ENCODE measurements at regions not wholly inside any gene's neighbourhood (a gene's known extent, or its start where the extent isn't known, plus 50 kb on each side); places are given as distances from the start of the nearest gene placed in this dataset.

DNA sequence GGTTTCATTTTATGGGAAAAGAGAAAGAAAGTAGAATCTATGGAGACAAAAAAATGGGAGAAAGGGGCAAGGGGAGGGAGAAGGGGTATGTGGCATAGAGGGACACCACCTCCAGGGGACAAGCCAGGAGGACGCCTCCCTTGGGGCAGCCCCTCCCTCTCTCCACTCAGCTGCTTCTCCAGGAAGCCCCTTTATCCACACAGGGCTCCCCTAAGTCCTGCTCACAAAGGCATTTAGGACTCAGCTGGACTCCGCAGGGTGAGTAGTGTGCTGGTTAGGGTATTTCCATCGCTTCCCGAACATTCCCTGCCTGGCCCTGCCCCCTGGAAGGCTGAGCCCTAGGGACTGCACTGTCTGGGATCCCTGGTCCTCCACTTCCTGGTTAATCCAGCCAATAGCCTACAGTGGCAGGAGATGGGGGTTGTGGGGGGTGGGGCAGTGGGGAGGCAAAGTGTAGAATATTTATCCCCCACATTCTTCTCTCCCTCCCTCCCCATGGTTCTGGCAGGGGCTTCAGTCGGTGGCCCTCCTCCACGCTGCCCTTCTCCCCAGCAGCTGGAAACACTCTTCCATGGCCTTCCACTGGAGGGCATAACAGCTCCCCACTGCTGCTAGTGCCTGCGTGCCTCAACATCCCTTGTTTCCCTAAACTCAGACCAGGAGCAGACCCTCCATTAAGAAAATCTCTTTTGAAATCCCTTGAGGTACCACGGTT is 84.8 kb downstream of the SNX5 start (continued):
- TF ChIP-seq ZNF175 (tag by site-specific recombination; IDR thresholded peaks at IDR 0.05) (no peak), MZF1 (tag by site-specific recombination; IDR thresholded peaks at IDR 0.05; ENCODE audit: borderline replicate concordance) (no peak), RBAK (tag by site-specific recombination; IDR thresholded peaks at IDR 0.05) (no peak), ZNF654 (tag by site-specific recombination; IDR thresholded peaks at IDR 0.05; ENCODE audit: low read depth) (no peak)
- TF ChIP-seq, protein P1, sequence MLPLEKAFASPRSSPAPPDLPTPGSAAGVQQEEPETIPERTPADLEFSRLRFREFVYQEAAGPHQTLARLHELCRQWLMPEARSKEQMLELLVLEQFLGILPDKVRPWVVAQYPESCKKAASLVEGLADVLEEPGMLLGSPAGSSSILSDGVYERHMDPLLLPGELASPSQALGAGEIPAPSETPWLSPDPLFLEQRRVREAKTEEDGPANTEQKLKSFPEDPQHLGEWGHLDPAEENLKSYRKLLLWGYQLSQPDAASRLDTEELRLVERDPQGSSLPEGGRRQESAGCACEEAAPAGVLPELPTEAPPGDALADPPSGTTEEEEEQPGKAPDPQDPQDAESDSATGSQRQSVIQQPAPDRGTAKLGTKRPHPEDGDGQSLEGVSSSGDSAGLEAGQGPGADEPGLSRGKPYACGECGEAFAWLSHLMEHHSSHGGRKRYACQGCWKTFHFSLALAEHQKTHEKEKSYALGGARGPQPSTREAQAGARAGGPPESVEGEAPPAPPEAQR (tag by site-specific recombination; IDR thresholded peaks at IDR 0.05) = no peak
- TF ChIP-seq, protein P2, sequence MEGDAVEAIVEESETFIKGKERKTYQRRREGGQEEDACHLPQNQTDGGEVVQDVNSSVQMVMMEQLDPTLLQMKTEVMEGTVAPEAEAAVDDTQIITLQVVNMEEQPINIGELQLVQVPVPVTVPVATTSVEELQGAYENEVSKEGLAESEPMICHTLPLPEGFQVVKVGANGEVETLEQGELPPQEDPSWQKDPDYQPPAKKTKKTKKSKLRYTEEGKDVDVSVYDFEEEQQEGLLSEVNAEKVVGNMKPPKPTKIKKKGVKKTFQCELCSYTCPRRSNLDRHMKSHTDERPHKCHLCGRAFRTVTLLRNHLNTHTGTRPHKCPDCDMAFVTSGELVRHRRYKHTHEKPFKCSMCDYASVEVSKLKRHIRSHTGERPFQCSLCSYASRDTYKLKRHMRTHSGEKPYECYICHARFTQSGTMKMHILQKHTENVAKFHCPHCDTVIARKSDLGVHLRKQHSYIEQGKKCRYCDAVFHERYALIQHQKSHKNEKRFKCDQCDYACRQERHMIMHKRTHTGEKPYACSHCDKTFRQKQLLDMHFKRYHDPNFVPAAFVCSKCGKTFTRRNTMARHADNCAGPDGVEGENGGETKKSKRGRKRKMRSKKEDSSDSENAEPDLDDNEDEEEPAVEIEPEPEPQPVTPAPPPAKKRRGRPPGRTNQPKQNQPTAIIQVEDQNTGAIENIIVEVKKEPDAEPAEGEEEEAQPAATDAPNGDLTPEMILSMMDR (tag by site-specific recombination; IDR thresholded peaks at IDR 0.05) = no peak
- TF ChIP-seq, protein P3, sequence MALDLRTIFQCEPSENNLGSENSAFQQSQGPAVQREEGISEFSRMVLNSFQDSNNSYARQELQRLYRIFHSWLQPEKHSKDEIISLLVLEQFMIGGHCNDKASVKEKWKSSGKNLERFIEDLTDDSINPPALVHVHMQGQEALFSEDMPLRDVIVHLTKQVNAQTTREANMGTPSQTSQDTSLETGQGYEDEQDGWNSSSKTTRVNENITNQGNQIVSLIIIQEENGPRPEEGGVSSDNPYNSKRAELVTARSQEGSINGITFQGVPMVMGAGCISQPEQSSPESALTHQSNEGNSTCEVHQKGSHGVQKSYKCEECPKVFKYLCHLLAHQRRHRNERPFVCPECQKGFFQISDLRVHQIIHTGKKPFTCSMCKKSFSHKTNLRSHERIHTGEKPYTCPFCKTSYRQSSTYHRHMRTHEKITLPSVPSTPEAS (tag by site-specific recombination; IDR thresholded peaks at IDR 0.05) = no peak

DNA sequence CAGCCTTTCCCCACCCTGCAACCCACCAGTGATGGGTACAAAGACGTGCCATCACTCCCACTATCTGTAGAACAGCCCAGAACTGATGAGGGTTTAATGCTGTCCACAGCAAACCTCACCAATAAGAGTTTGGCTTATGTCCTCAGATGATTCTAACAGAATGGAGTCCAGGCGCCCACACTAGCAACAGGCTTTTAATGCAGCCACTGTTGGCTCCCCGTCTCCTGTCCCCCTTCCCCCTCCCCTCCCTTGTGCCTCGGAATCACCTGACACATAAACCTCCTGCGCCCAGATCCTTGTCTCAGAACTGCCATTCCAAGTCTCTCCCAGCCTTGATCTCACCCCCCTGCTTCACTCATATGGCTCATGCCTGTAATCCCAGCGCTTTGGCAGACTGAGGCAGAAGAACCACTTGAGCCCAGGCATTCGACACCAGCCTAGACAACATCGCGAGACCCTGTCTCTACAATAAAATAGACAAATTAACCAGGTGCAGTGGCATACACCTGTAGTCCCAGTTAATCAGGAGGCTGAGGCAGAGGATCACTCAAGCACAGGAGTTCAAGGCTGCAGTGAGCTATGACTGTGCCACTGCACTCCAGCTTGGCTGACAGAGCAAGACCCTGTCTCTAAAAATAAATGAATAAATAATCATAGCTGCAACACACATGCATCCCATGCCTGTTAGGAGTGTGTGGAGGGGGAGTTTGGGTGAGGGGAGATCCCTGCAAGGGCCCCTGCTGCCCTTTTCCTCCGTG is 85.6 kb downstream of the SNX5 start:
- Histone ChIP-seq H3K4me1 (ENCODE audit: control insufficient read depth, insufficient read depth, low read length) (no peaks in the 10 kb centered on the region), H3K36me3 (ENCODE audit: control insufficient read depth in 2 of 2, insufficient read depth in 1 of 2, low read length in 2 of 2) (no peaks in the 10 kb centered on the region), H3K27ac (ENCODE audit: extremely low read depth, low read depth, low read length) (no peak overlapping the region), H3K9me3 (ENCODE audit: control insufficient read depth, insufficient read depth, low read depth, low read length) (no peaks in the 10 kb centered on the region), H3K4me3 (ENCODE audit: low read depth, low read length) (no peak overlapping the region)
- ChIA-PET POLR2A (no interaction called here), CTCF (interaction anchor here (1.3 kb wide), 1 partner anchor 113 kb away, joined by 4 read pairs; no protein-coding TSS in a partner anchor)
- TF ChIP-seq, protein P4, sequence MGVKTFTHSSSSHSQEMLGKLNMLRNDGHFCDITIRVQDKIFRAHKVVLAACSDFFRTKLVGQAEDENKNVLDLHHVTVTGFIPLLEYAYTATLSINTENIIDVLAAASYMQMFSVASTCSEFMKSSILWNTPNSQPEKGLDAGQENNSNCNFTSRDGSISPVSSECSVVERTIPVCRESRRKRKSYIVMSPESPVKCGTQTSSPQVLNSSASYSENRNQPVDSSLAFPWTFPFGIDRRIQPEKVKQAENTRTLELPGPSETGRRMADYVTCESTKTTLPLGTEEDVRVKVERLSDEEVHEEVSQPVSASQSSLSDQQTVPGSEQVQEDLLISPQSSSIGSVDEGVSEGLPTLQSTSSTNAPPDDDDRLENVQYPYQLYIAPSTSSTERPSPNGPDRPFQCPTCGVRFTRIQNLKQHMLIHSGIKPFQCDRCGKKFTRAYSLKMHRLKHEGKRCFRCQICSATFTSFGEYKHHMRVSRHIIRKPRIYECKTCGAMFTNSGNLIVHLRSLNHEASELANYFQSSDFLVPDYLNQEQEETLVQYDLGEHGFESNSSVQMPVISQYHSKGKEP (tag by site-specific recombination; IDR thresholded peaks at IDR 0.05) = no peak
- TF ChIP-seq ZNF341 (tag by site-specific recombination; IDR thresholded peaks at IDR 0.05; ENCODE audit: low read depth) = peak; percentile 34; the same call in 1 of the 2 replicates

DNA sequence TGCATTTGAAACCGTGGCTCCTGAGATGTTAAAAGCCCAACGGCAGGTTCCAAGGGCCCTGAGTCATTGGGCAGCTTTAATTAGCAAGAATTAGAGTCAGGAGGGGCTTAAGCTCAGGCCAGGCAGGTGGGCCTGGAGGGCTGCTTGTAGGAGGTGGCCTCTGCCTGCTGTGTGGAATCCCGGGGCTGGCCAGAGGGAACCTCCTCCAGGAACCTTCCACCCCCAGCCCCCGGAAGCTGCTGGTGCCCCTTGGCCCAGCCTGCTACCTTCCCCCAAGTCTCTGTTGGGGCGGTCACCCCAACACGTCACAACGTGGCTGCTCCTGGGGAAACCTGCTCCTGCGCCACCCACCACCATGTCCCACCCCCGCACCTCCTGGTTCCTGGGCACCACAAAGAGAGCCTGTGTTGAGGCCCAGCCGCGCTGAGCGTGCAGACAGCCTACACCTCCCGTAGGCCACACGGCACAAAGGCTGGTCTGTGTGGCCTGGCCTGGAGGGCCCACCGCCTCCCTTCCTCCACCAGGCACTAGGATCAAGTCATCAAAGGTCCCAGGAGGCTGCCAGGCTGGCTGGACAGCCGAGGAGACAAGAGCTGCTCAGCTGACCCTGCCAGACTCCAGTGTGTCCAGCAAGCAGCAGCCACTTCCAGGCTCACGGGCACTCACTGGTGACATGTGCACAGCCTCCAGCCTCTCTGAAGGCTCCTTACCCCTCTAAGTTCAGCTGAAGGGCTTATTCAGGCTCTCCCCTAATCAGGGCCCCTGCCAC is 86.3 kb downstream of the SNX5 start:
- no peaks in the 10 kb centered on the region for H3K36me3 ChIP-seq (ENCODE audit: control insufficient read depth in 2 of 2, insufficient read depth in 1 of 2, low read length in 2 of 2)
- no peak overlapping the region for H3K4me3 ChIP-seq (ENCODE audit: low read depth, low read length)
- TF ChIP-seq EGR2 (tag by site-specific recombination; IDR thresholded peaks at IDR 0.05; ENCODE audit: low read depth) (peak; percentile 71; the same call in 1 of the 2 replicates), ZFHX2 (tag by site-specific recombination; conservative IDR thresholded peaks at IDR 0.05) (peak; percentile 72)
- TF ChIP-seq, protein P5, sequence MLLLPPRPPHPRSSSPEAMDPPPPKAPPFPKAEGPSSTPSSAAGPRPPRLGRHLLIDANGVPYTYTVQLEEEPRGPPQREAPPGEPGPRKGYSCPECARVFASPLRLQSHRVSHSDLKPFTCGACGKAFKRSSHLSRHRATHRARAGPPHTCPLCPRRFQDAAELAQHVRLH (tag by site-specific recombination; IDR thresholded peaks at IDR 0.05) = no peak
- CTCF ChIA-PET = no interaction called here
- no peaks in the 10 kb centered on the region for H3K4me1 ChIP-seq (ENCODE audit: control insufficient read depth, insufficient read depth, low read length)
- H3K27ac ChIP-seq (ENCODE audit: extremely low read depth, low read depth, low read length) = no peak overlapping the region
- no peaks in the 10 kb centered on the region for H3K9me3 ChIP-seq (ENCODE audit: control insufficient read depth, insufficient read depth, low read depth, low read length)
- POLR2A ChIA-PET = no interaction called here

Data from HEK293 (cell line).